ENCODE measurements at regions not wholly inside any gene's neighbourhood (a gene's known extent, or its start where the extent isn't known, plus 50 kb on each side); places are given as distances from the start of the nearest gene placed in this dataset.

DNA sequence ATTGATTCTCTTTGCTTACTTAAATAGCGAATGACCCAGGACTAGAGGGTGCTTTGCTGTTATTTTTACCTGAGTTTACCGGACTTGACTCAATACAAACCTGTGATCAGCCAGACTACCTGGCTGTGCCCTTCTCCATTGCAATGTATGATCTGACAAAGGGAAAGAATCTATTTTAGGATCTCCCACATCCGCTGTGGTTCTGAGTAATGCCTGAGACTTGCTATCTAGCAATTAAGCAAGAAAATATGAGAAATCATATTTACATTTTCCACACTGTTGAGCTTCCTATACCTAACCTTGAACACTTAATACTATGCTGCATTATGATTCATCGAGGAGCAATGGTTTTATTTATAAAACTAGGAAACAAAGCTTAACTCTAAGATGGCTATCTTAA is 215.2 kb downstream of the RAD51AP2 start:
- no peak for FAIRE-seq

DNA sequence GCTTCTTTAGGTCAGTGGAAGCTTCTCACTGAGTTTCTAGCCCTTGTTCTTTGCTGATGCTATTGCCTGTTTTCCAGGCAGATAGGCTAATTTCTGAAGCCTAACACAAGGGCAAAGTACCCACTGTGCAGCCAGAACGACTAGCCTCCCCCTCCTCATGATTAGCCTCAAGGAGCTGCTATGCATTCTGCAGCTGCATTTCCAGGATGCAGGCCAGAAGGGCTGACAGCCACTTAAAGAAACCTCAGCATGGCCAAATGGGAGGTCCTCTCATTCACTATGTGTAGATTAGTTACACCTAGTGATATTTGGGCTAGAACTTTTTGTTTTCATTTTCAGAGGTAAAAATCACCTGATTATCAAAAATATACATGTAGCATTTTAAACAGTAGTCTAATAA is 216.0 kb downstream of the RAD51AP2 start:
- no peak for FAIRE-seq

DNA sequence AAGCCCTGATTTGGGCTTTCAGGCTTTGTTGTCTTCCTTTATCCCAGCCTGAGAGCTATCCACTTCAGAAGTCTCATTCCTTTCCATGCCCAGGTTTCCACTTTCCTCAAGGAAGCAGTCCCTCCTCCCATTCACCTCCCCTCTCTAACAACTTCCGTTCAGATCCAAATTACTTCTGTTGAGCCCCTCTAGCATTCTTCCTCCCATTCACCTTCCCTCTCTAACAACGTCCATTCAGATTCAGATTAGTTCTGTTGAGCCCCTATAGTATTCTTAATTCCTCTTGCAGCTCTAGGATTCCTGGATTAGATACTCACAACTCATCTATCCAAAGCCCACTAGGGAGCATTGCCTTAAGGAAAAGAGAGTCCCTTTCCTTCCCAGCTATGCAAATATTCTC is 216.8 kb downstream of the RAD51AP2 start:
- FAIRE-seq, result no peak

DNA sequence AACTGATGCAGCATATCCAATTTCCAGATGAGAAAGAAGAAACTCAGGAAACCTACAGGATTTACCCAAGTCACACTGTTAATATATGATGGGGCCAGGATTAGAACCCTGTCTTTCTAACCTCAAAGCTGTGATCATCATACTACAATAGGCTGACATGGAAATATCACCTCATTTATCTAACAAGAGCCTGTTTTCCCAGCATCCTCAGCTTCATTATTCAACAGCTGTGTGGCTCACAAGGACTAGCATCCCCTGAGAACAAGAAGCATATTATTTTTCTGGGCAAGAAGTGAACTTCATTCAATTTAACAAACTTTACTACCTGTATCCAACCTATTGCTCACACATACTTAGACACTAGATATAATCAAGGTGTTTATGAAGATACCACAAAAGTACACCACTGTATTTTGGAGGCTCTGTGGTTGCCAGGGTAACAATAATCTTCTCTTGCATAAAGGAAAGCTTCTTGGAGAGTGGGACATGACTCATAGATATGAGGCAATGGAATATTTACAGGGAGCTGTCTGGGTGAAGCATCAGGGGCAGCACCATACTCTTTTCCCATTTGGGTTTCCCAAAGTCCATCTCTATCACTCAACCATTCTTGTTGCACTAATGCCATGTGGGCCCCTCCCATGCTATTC is 218.2 kb downstream of the RAD51AP2 start:
- FAIRE-seq, result no peak

- FAIRE-seq, result no peak
Measured at GRCh38 chr2:17298453-17298852, 219.8 kb downstream of the RAD51AP2 start.

GRCh38 chr2:17296686-17297085 is 221.6 kb downstream of the RAD51AP2 start:
- no peak for FAIRE-seq

GRCh38 chr2:17289669-17290068 is 228.6 kb downstream of the RAD51AP2 start:
- FAIRE-seq, result peak; percentile 32

DNA sequence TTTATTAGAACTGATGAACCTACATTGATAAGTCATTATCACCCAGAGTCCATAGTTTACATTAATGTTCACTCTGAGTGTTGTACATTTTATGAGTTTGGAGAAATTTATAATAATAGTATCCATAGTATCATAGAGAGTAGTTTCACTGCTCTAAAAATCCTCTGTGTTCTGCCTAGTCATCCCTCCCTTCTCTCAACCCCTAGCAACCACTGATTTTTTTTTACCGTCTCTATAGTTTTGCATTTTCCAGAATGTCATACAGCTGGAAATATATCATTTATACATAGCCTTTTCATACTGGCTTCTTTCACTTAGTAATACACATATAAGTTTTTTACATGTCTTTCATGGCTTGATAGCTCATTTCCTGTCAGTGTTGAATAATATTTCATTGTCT is 231.1 kb downstream of the RAD51AP2 start:
- no peak for FAIRE-seq

- FAIRE-seq, result no peak
Measured at GRCh38 chr2:17282826-17283225, 235.4 kb downstream of the RAD51AP2 start.

GRCh38 chr2:17282245-17282644 is 236.0 kb downstream of the RAD51AP2 start:
- no peak for FAIRE-seq

DNA sequence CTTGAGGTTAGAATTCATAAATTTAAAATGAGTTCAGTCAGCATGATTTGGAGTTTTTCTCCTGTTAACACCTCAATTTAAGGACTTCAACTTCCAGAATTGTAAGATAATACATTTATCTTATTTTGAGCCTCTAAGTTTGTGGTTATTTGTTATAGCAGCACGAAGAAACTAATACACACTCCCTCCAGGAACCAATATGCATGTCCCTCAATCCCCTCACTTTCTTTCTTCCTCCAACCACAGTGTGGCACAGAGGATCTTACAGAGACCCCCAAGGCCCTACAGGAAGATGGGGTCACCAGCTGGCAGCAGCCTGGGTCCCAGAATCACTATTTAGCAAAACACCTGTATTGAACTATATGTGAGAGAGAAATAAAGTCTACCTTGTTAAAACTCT is 242.0 kb downstream of the RAD51AP2 start:
- no peak for FAIRE-seq

- no peak for FAIRE-seq
Measured at GRCh38 chr2:17272652-17273525, 245.4 kb downstream of the RAD51AP2 start.

GRCh38 chr2:17272170-17272569 is 246.1 kb downstream of the RAD51AP2 start:
- no peak for FAIRE-seq

GRCh38 chr2:17271416-17271815 is 246.8 kb downstream of the RAD51AP2 start:
- no peak for FAIRE-seq

DNA sequence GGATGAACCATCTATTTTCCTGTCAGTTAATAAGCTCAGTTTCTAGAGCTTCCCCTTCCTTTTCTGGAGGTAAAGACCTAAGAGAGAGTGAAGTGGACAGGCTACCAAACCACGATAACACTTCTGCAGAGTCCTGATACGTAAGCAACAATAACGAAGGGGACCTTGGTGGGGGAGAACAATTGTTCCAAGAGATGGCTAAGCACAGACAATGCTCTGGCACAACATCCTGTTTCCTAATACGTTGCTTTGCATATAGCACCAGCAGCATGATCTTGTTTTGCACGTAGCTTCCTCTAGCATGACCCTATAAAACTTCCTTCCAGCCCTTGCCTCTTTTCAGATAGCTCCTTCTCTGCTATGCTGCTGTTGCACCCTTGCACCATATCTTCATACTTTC is 247.3 kb downstream of the RAD51AP2 start:
- no peak for FAIRE-seq

GRCh38 chr2:17263570-17263968 is 254.7 kb downstream of the RAD51AP2 start:
- FAIRE-seq, result no peak

DNA sequence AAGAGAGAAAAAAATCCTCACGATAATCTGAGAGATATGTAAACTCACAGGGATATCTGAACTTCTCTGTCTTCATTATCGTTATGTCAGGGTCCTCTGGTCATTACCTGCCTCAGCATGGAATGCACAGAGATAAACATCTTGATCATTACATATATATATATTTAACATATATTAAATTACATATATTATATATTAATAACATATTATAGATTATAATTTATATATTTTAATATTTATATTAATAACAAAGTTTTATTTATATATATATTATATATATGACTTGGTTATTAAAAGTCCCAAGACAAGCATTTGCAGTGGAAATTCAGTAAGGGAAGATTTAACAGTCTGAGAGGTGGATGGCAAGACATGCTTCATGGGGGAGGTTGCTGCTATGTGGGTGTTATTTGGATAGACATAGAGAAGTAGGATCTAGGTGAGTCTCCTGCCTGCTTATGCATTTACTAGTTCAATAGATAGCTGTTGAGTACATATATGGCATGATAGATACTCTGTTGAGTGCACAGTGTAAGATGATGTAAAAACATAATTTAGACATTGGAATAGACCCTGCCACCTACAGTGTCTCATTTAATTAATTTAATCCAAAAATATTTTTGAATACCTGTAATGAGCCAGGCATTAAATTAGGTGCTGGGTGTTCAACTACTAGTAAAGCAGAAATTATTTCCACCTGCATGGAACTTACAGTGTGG is 255.2 kb downstream of the RAD51AP2 start:
- FAIRE-seq, result no peak

DNA sequence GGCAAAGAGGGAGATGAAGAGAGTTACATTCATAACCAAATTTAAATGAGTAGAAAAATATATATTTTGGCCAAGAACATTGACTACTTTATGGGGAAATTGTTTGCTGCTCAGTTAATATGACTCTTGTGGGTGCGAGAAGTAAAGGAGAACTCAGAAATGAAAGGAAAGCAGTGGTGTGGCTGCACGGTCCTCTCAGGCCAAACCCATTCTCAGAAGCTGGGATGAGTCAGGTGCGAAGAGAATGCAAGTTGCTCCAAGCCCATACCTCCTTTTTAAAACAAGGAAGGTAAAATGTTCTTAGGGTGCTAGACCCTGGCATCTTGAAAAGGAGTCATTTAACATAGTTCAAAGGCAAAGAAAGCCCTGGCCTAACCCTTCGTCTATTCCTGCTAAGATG is 258.6 kb downstream of the RAD51AP2 start:
- FAIRE-seq, result no peak

DNA sequence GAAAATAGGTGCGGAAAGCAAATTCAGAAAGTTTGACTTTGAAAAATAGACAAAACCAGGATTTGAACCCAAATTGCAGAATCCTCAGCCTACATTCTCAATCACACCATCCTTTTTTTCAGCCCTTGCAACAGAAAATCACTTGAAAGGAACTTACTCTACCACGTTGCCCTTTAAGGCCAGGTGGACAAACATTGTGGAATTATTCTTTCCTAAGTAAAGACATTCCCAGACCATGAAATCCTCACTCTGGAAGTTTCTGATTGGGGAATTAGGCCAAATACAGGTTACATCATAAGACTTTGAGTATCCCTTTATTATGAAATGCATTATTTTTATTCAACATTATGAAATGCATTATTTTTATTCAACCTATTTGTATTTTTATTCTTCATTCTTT is 259.4 kb downstream of the RAD51AP2 start:
- FAIRE-seq, result no peak

GRCh38 chr2:17257189-17257909 is 260.9 kb downstream of the RAD51AP2 start:
- FAIRE-seq, result no peak

DNA sequence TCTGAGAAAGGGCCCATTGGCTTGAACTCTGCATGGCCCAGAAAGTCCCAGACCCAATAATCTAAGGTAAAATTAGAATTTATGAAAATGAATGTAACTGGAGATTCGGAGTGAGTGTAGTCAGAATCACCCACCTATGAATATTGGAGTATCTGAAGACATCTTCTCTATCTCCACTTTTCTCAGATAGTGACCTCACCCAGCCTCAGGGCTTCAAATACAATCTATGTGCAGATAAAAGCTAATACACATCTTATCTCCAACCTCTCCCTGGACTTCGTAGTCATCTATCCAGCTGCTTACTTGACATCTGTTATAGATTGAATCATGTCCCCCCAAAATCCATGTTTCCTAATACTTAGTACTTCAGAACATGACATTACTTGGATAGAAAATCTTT is 263.2 kb downstream of the RAD51AP2 start:
- no peak for FAIRE-seq

GRCh38 chr2:17254421-17254820 is 263.8 kb downstream of the RAD51AP2 start:
- FAIRE-seq, result no peak

DNA sequence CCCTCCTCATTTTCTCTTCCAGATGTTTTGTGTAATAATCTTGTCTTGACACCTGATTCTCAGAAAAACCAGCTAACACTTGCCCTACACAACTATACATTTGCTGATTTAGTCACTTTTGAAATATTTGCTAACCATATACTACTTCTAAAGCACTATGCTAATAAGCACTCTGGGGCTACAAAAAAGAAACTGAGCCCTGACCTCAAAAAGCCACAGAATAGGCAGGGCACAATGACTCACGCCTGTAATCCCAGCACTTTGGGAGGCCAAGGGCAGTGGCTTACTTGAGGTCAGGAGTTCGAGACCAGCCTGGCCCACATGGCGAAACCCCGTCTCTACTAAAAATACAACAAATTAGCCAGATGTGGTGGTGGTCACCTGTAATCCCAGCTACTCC is 266.0 kb downstream of the RAD51AP2 start:
- no peak for FAIRE-seq

Measured in A204.1 (cell line).